SK-N-SH treated with all-trans-retinoic acid at 6 μM for 48 hours (cell line): ENCODE measurements at regions not wholly inside any gene's neighbourhood (a gene's known extent, or its start where the extent isn't known, plus 50 kb on each side); places are given as distances from the start of the nearest gene placed in this dataset.

Experiments
- ATAC-seq: fragments of 200-7000 bp; cut with Tn5 transposase; 3 replicates; pipeline ENCODE4 v1.9.1; 2020; ENCODE audit warnings: mild to moderate bottlenecking, moderate library complexity
- ARNTL ChIP-seq: fragments of 450-650 bp; formaldehyde crosslinking; IDR thresholded peaks from 2 replicates; pipeline ENCODE4 v1.5.0; 2020; ENCODE audit warnings: low read depth, mild to moderate bottlenecking, moderate library complexity, borderline replicate concordance
- BACH2 ChIP-seq: fragments of 250-450 bp; sonication (Bioruptor Pico); IDR thresholded peaks from 2 replicates; pipeline ENCODE4 v1.9.0; 2021; ENCODE audit warnings: mild to moderate bottlenecking, borderline replicate concordance
- CSDC2 ChIP-seq: fragments of 250-450 bp; sonication (Bioruptor Pico); IDR thresholded peaks from 2 replicates; pipeline ENCODE4 v1.5.0; 2020; ENCODE audit warnings: mild to moderate bottlenecking, moderate library complexity
- ESRRG ChIP-seq: fragments of 250-450 bp; sonication (Bioruptor Pico); IDR thresholded peaks from 2 replicates; pipeline ENCODE4 v1.6.1; 2021; ENCODE audit warnings: mild to moderate bottlenecking
- GLIS3 ChIP-seq: fragments of 250-450 bp; sonication (Bioruptor Pico); IDR thresholded peaks from 2 replicates; pipeline ENCODE4 v1.5.0; 2020; ENCODE audit warnings: mild to moderate bottlenecking, moderate library complexity
- ISL1 ChIP-seq: fragments of 250-450 bp; sonication (Bioruptor Pico); IDR thresholded peaks from 2 replicates; pipeline ENCODE4 v2.1.2; 2022; ENCODE audit warnings: mild to moderate bottlenecking, moderate library complexity
- OSR1 ChIP-seq: fragments of 250-450 bp; sonication (Bioruptor Pico); IDR thresholded peaks from 2 replicates; pipeline ENCODE4 v1.8.0; 2022; ENCODE audit warnings: moderate library complexity, mild to moderate bottlenecking, inconsistent platforms
- PPARA ChIP-seq: fragments of 250-450 bp; sonication (Bioruptor Pico); IDR thresholded peaks from 2 replicates; pipeline ENCODE4 v1.5.0; 2020; ENCODE audit warnings: mild to moderate bottlenecking, borderline replicate concordance
- RARB ChIP-seq: fragments of 250-450 bp; sonication (Bioruptor Pico); IDR thresholded peaks from 2 replicates; pipeline ENCODE4 v1.8.0; 2021; ENCODE audit warnings: mild to moderate bottlenecking, moderate library complexity
- TCF4 ChIP-seq: fragments of 250-450 bp; sonication (Bioruptor Pico); IDR thresholded peaks from 2 replicates; pipeline ENCODE4 v1.8.0; 2021; ENCODE audit warnings: mild to moderate bottlenecking, moderate library complexity, borderline replicate concordance
- TOX ChIP-seq: fragments of 250-450 bp; sonication (Bioruptor Pico); IDR thresholded peaks from 2 replicates; pipeline ENCODE4 v1.8.0; 2021; ENCODE audit warnings: mild to moderate bottlenecking, moderate library complexity, borderline replicate concordance
- ZC3H10 ChIP-seq: fragments of 250-450 bp; sonication (Bioruptor Pico); IDR thresholded peaks from 2 replicates; pipeline ENCODE4 v1.5.1; 2021; ENCODE audit warnings: mild to moderate bottlenecking, moderate library complexity
- ZFP3 ChIP-seq: fragments of 250-450 bp; sonication (Bioruptor Pico); IDR thresholded peaks from 2 replicates; pipeline ENCODE4 v1.5.0; 2020; ENCODE audit warnings: mild to moderate bottlenecking, moderate library complexity
- ZFP30 ChIP-seq: fragments of 450-650 bp; formaldehyde crosslinking; IDR thresholded peaks from 2 replicates; pipeline ENCODE4 v1.5.0; 2022; ENCODE audit warnings: mild to moderate bottlenecking, moderate library complexity
- ZNF565 ChIP-seq: fragments of 450-650 bp; formaldehyde crosslinking; conservative IDR thresholded peaks from 2 replicates; pipeline ENCODE4 v1.5.0; 2020; ENCODE audit warnings: low read depth, mild to moderate bottlenecking, moderate library complexity
- ZNF70 ChIP-seq: fragments of 450-650 bp; formaldehyde crosslinking; IDR thresholded peaks from 2 replicates; pipeline ENCODE4 v1.5.0; 2020; ENCODE audit warnings: mild to moderate bottlenecking, moderate library complexity
- ZNF8 ChIP-seq: fragments of 450-650 bp; formaldehyde crosslinking; IDR thresholded peaks from 2 replicates; pipeline ENCODE4 v1.5.0; 2020; ENCODE audit warnings: mild to moderate bottlenecking, moderate library complexity
- TF ChIP-seq, protein P1 (sequence below): fragments of 250-450 bp; sonication (Bioruptor Pico); IDR thresholded peaks from 2 replicates; pipeline ENCODE4 v1.5.0; 2020; ENCODE audit warnings: mild to moderate bottlenecking, moderate library complexity
- TF ChIP-seq, protein P2 (sequence below): fragments of 250-450 bp; sonication (Bioruptor Pico); IDR thresholded peaks from 2 replicates; pipeline ENCODE4 v1.8.0; 2021; ENCODE audit warnings: low read depth, mild to moderate bottlenecking, moderate library complexity, borderline replicate concordance
- TF ChIP-seq, protein P3 (sequence below): fragments of 250-450 bp; sonication (Bioruptor Pico); IDR thresholded peaks from 2 replicates; pipeline ENCODE4 v1.8.0; 2020; ENCODE audit warnings: mild to moderate bottlenecking, moderate library complexity, borderline replicate concordance
- TF ChIP-seq, protein P4 (sequence below): fragments of 250-450 bp; sonication (Bioruptor Pico); IDR thresholded peaks from 2 replicates; pipeline ENCODE4 v1.5.1; 2021; ENCODE audit warnings: mild to moderate bottlenecking, moderate library complexity

DNA sequence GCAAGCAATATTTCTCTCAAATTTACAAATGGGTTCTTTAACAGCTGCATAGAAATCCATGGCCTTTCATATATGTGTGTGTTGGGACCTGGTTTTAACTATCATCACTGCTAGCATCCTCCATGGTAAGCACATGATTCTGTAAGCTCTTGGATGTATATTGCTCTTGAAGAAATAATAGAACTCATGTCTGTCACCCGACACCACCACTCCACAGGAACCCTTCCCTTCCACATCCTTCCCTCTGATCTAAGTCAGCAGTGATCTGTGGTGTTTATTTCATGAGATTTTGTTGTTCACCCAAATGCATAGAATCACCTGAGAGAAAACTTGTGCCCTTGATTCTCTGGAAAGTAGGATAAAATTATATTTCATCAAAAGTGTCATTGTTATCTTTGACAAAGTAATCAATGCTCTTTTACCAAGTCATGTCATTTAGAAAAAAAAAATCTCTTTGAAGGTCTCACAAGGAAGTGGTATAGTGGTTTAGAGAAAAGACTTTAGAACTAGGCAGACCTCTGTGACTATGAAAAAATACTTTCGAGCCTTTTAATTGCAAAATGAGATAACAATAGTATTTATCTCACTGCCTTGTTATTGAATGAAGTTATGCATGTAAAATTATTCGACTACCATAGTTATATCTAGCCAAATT lies 649.8 kb upstream of the SLC35B3 start (continued):
- TF ChIP-seq, protein P1, sequence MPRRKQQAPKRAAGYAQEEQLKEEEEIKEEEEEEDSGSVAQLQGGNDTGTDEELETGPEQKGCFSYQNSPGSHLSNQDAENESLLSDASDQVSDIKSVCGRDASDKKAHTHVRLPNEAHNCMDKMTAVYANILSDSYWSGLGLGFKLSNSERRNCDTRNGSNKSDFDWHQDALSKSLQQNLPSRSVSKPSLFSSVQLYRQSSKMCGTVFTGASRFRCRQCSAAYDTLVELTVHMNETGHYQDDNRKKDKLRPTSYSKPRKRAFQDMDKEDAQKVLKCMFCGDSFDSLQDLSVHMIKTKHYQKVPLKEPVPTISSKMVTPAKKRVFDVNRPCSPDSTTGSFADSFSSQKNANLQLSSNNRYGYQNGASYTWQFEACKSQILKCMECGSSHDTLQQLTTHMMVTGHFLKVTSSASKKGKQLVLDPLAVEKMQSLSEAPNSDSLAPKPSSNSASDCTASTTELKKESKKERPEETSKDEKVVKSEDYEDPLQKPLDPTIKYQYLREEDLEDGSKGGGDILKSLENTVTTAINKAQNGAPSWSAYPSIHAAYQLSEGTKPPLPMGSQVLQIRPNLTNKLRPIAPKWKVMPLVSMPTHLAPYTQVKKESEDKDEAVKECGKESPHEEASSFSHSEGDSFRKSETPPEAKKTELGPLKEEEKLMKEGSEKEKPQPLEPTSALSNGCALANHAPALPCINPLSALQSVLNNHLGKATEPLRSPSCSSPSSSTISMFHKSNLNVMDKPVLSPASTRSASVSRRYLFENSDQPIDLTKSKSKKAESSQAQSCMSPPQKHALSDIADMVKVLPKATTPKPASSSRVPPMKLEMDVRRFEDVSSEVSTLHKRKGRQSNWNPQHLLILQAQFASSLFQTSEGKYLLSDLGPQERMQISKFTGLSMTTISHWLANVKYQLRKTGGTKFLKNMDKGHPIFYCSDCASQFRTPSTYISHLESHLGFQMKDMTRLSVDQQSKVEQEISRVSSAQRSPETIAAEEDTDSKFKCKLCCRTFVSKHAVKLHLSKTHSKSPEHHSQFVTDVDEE = no peak
- TF ChIP-seq ZFP30 = no peak
- no peak for TF ChIP-seq ISL1
- TF ChIP-seq GLIS3 = no peak
- no peak for TF ChIP-seq RARB
- TF ChIP-seq BACH2 = no peak
- no peak for TF ChIP-seq OSR1 (CRISPR knock-in tag)
- no peak for TF ChIP-seq TCF4 (CRISPR knock-in tag)
- TF ChIP-seq ZNF70 (CRISPR knock-in tag) = no peak
- no peak for TF ChIP-seq PPARA
- TF ChIP-seq, all 23 proteins: peak for 0

DNA sequence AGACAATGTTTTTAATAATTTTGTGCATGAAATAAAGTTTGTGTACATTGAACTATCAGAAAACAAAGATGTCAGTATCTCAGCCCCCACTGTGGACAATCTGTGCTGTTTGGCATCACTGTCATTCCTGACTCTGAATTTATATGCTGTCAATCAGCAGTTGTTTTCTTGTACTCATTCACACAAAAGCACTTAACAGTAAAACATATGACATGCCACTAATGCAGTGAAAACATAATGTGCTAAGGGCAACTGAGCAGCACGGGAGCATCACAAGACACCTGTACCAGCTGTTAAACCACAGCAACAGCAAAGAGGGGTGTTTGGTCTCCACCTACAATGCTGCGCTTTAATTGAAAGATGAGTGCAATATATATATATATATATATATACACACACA lies 647.8 kb upstream of the SLC35B3 start:
- ATAC-seq = no peak
- TF ChIP-seq ZNF8 (CRISPR knock-in tag) (no peak), PPARA (no peak), TOX (CRISPR knock-in tag) (no peak), ISL1 (no peak), GLIS3 (no peak), ZNF70 (CRISPR knock-in tag) (no peak), ZC3H10 (CRISPR knock-in tag) (no peak), TCF4 (CRISPR knock-in tag) (no peak), ESRRG (CRISPR knock-in tag) (no peak), OSR1 (CRISPR knock-in tag) (no peak), ZNF565 (no peak), ZFP3 (CRISPR knock-in tag) (no peak), ARNTL (CRISPR knock-in tag) (no peak), CSDC2 (CRISPR knock-in tag) (no peak), ZFP30 (no peak)
- TF ChIP-seq, protein P2, sequence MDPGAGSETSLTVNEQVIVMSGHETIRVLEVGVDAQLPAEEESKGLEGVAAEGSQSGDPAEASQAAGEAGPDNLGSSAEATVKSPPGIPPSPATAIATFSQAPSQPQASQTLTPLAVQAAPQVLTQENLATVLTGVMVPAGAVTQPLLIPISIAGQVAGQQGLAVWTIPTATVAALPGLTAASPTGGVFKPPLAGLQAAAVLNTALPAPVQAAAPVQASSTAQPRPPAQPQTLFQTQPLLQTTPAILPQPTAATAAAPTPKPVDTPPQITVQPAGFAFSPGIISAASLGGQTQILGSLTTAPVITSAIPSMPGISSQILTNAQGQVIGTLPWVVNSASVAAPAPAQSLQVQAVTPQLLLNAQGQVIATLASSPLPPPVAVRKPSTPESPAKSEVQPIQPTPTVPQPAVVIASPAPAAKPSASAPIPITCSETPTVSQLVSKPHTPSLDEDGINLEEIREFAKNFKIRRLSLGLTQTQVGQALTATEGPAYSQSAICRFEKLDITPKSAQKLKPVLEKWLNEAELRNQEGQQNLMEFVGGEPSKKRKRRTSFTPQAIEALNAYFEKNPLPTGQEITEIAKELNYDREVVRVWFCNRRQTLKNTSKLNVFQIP (CRISPR knock-in tag) = no peak
- TF ChIP-seq, protein P1 = no peak
- TF ChIP-seq, protein P3, sequence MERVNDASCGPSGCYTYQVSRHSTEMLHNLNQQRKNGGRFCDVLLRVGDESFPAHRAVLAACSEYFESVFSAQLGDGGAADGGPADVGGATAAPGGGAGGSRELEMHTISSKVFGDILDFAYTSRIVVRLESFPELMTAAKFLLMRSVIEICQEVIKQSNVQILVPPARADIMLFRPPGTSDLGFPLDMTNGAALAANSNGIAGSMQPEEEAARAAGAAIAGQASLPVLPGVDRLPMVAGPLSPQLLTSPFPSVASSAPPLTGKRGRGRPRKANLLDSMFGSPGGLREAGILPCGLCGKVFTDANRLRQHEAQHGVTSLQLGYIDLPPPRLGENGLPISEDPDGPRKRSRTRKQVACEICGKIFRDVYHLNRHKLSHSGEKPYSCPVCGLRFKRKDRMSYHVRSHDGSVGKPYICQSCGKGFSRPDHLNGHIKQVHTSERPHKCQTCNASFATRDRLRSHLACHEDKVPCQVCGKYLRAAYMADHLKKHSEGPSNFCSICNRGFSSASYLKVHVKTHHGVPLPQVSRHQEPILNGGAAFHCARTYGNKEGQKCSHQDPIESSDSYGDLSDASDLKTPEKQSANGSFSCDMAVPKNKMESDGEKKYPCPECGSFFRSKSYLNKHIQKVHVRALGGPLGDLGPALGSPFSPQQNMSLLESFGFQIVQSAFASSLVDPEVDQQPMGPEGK (CRISPR knock-in tag) = no peak
- TF ChIP-seq, protein P4, sequence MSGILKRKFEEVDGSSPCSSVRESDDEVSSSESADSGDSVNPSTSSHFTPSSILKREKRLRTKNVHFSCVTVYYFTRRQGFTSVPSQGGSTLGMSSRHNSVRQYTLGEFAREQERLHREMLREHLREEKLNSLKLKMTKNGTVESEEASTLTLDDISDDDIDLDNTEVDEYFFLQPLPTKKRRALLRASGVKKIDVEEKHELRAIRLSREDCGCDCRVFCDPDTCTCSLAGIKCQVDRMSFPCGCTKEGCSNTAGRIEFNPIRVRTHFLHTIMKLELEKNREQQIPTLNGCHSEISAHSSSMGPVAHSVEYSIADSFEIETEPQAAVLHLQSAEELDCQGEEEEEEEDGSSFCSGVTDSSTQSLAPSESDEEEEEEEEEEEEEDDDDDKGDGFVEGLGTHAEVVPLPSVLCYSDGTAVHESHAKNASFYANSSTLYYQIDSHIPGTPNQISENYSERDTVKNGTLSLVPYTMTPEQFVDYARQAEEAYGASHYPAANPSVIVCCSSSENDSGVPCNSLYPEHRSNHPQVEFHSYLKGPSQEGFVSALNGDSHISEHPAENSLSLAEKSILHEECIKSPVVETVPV (CRISPR knock-in tag) = no peak
